ENCODE measurements at regions not wholly inside any gene's neighbourhood (a gene's known extent, or its start where the extent isn't known, plus 50 kb on each side); places are given as distances from the start of the nearest gene placed in this dataset.
"Not testable (repeated sequence)": the region's sequence is repeated elsewhere in the genome, so short reads cannot be mapped to it uniquely, and the experiment has no call there.

GRCh38 chr6:104449918-104450317, 409.8 kb downstream of the HACE1 start:
- no TSS peak for BruUV-seq (replicated peaks)
- Histone ChIP-seq H3K9ac (replicated peaks; ENCODE audit: extremely low read depth, insufficient read depth, low read length) (no peak overlapping the region), H3K4me1 (ENCODE audit: control insufficient read depth, extremely low read depth, insufficient read depth, low read length) (no peaks in the 10 kb centered on the region), H3K9me1 (replicated peaks; ENCODE audit: control insufficient read depth, extremely low read depth, insufficient read depth, low read length) (no peaks in the 10 kb centered on the region), H4K20me1 (replicated peaks; ENCODE audit: control insufficient read depth, extremely low read depth, insufficient read depth, low read length) (no peaks in the 10 kb centered on the region), H3K4me3 (replicated peaks in 1 of 3; ENCODE audit: insufficient read depth in 1 of 3, low read depth in 1 of 3, low read length in 3 of 3) (no peak overlapping the region), H3K36me3 (ENCODE audit: control insufficient read depth in 2 of 2, extremely low read depth in 1 of 2, insufficient read depth in 2 of 2, low read length in 2 of 2) (no peaks in the 10 kb centered on the region), H3K9me3 (replicated peaks; ENCODE audit: control insufficient read depth, insufficient read depth, low read length) (no peaks in the 10 kb centered on the region), H3K27ac (ENCODE audit: insufficient read depth, low read depth, low read length) (no peak overlapping the region), H3K4me2 (ENCODE audit: insufficient read depth, low read length) (no peak overlapping the region), H3K79me2 (ENCODE audit: control insufficient read depth, insufficient read depth, low read length) (no peaks in the 10 kb centered on the region), H2AFZ (ENCODE audit: low read depth, low read length) (no peak overlapping the region), H3K27me3 (ENCODE audit: control insufficient read depth in 2 of 2, insufficient read depth in 2 of 2, low read length in 2 of 2) (no peaks in the 10 kb centered on the region)
- no peak for FAIRE-seq
- ChIA-PET CTCF (no interaction called here), POLR2A (no interaction called here)
- intact Hi-C loops (cut with micrococcal nuclease), result no loop called here
- dilution Hi-C loops (cut with MboI; ENCODE audit: extremely low pct_ligation_motif_present, low sequenced_read_pairs), result no loop called here
- no peak for TF ChIP-seq POLR2AphosphoS5 (IDR thresholded peaks at IDR 0.05; ENCODE audit: insufficient read depth, low read depth, low read length)
- no peak for TF ChIP-seq GATA2 (IDR thresholded peaks at IDR 0.05; ENCODE audit: insufficient read depth, insufficient read length, low read depth, low read length)
- no peak for TF ChIP-seq EZH2 (IDR thresholded peaks at IDR 0.05; ENCODE audit: borderline replicate concordance, low read depth, low read length, severe bottlenecking)
- TF ChIP-seq CTCF (IDR thresholded peaks at IDR 0.05; ENCODE audit: extremely low read depth in 1 of 2, insufficient read depth in 1 of 2, low read depth in 1 of 2, low read length in 2 of 2), result no peak
- no peak for TF ChIP-seq POLR2A (IDR thresholded peaks at IDR 0.05; ENCODE audit: low read depth, low read length)
- TF ChIP-seq MYC (IDR thresholded peaks at IDR 0.05; ENCODE audit: low read depth, low read length), result no peak
- no peak for TF ChIP-seq MAX (IDR thresholded peaks at IDR 0.05; ENCODE audit: insufficient read depth, insufficient read length)
- TF ChIP-seq FOS (IDR thresholded peaks at IDR 0.05; ENCODE audit: borderline replicate concordance, insufficient read depth, low read length), result no peak
- no peak for TF ChIP-seq JUN (IDR thresholded peaks at IDR 0.05; ENCODE audit: borderline replicate concordance, insufficient read depth, insufficient read length, low read depth)
- no peak for DNase-seq (ENCODE audit: low read depth, low spot score)

GRCh38 chr6:104446101-104447080, 413.3 kb downstream of the HACE1 start:
- H3K4me2 ChIP-seq (ENCODE audit: insufficient read depth, low read length); DNase-seq (ENCODE audit: low read depth, low spot score); intact Hi-C loops (cut with micrococcal nuclease); POLR2A ChIA-PET; H3K27ac ChIP-seq (ENCODE audit: insufficient read depth, low read depth, low read length); BruUV-seq (replicated peaks); H3K4me3 ChIP-seq (replicated peaks in 1 of 3; ENCODE audit: insufficient read depth in 1 of 3, low read depth in 1 of 3, low read length in 3 of 3); H3K27me3 ChIP-seq (ENCODE audit: control insufficient read depth in 2 of 2, insufficient read depth in 2 of 2, low read length in 2 of 2); H3K9ac ChIP-seq (replicated peaks; ENCODE audit: extremely low read depth, insufficient read depth, low read length); H3K4me1 ChIP-seq (ENCODE audit: control insufficient read depth, extremely low read depth, insufficient read depth, low read length); FAIRE-seq; dilution Hi-C loops (cut with MboI; ENCODE audit: extremely low pct_ligation_motif_present, low sequenced_read_pairs); CTCF ChIA-PET; H4K20me1 ChIP-seq (replicated peaks; ENCODE audit: control insufficient read depth, extremely low read depth, insufficient read depth, low read length); H2AFZ ChIP-seq (ENCODE audit: low read depth, low read length); H3K9me3 ChIP-seq (replicated peaks; ENCODE audit: control insufficient read depth, insufficient read depth, low read length); H3K79me2 ChIP-seq (ENCODE audit: control insufficient read depth, insufficient read depth, low read length); H3K9me1 ChIP-seq (replicated peaks; ENCODE audit: control insufficient read depth, extremely low read depth, insufficient read depth, low read length); H3K36me3 ChIP-seq (ENCODE audit: control insufficient read depth in 2 of 2, extremely low read depth in 1 of 2, insufficient read depth in 2 of 2, low read length in 2 of 2): not testable (repeated sequence)

Data from endothelial cell of umbilical vein (primary cell).